GM23338 (cell line): ENCODE measurements at regions not wholly inside any gene's neighbourhood (a gene's known extent, or its start where the extent isn't known, plus 50 kb on each side); places are given as distances from the start of the nearest gene placed in this dataset.

ENCODE experiments used
- ATAC-seq: fragments of 200-7000 bp; cut with Tn5 transposase; 3 replicates; pipeline ENCODE4 v1.9.1; 2020
- DNase-seq: peaks from one replicate; pipeline ENCODE4 v3.0.0-alpha.2; 2015; ENCODE audit warnings: low spot score
- H2AFZ ChIP-seq: fragments of 200-600 bp; sonication (generic); 2 replicates; pipeline ENCODE4 v1.8.0; 2016; ENCODE audit warnings: antibody characterized with exemption, mild to moderate bottlenecking, moderate library complexity
- H3F3A ChIP-seq: fragments of 200-600 bp; sonication (generic); replicated peaks from 2 replicates; pipeline ENCODE4 v1.8.0; 2017; ENCODE audit warnings: antibody characterized with exemption, mixed run types, low read depth
- H3K27ac ChIP-seq: fragments of 200-600 bp; sonication (generic); 2 replicates; pipeline ENCODE4 v1.6.1; 2016; ENCODE audit warnings: low read depth
- H3K27me3 ChIP-seq: fragments of 200-600 bp; sonication (generic); 2 replicates; pipeline ENCODE4 v1.8.0; 2016; ENCODE audit warnings: mild to moderate bottlenecking, mixed run types, moderate library complexity; ENCODE audit not compliant: insufficient read depth
- H3K36me3 ChIP-seq: fragments of 200-600 bp; sonication (generic); 2 replicates; pipeline ENCODE4 v1.8.0; 2016; ENCODE audit warnings: mild to moderate bottlenecking; ENCODE audit not compliant: insufficient read depth
- H3K4me1 ChIP-seq: fragments of 200-600 bp; sonication (generic); 2 replicates; pipeline ENCODE4 v1.8.0; 2016; ENCODE audit warnings: mild to moderate bottlenecking, moderate library complexity; ENCODE audit not compliant: insufficient read depth
- H3K4me2 ChIP-seq: fragments of 200-600 bp; sonication (generic); 2 replicates; pipeline ENCODE4 v1.7.1; 2017; ENCODE audit warnings: mixed run types
- H3K4me3 ChIP-seq: fragments of 200-600 bp; sonication (generic); 2 replicates; pipeline ENCODE4 v1.6.1; 2016; ENCODE audit warnings: mixed run types
- H3K79me2 ChIP-seq: fragments of 200-600 bp; sonication (generic); replicated peaks from 2 replicates; pipeline ENCODE4 v1.8.0; 2017; ENCODE audit warnings: mild to moderate bottlenecking; ENCODE audit not compliant: insufficient read depth
- H3K9me2 ChIP-seq: fragments of 200-600 bp; sonication (generic); 2 replicates; pipeline ENCODE4 v1.8.0; 2017; ENCODE audit not compliant: insufficient read depth
- H4K20me1 ChIP-seq: fragments of 200-600 bp; sonication (generic); replicated peaks from 2 replicates; pipeline ENCODE4 v1.8.0; 2017; ENCODE audit warnings: mild to moderate bottlenecking; ENCODE audit not compliant: insufficient read depth
- H3K27ac Mint-ChIP-seq: 2 replicates; pipeline ENCODE4 v1.8.0; 2020; ENCODE audit warnings: inconsistent platforms, mild to moderate bottlenecking, moderate library complexity, mixed read lengths
- H3K27me3 Mint-ChIP-seq: 3 replicates; pipeline ENCODE4 v1.8.0; 2022; ENCODE audit warnings: low read depth, mild to moderate bottlenecking, moderate library complexity, mixed read lengths, inconsistent platforms; ENCODE audit not compliant: insufficient read depth, poor library complexity
- H3K36me3 Mint-ChIP-seq: 3 replicates; pipeline ENCODE4 v1.8.0; 2021; ENCODE audit warnings: low read depth, mild to moderate bottlenecking, inconsistent platforms, moderate library complexity, mixed read lengths
- H3K4me1 Mint-ChIP-seq: 3 replicates; pipeline ENCODE4 v1.8.0; 2020; ENCODE audit warnings: mild to moderate bottlenecking, inconsistent platforms, mixed read lengths
- H3K4me3 Mint-ChIP-seq: 3 replicates; pipeline ENCODE4 v1.8.0; 2021; ENCODE audit warnings: moderate library complexity, mild to moderate bottlenecking, inconsistent platforms, mixed read lengths
- H3K9me3 Mint-ChIP-seq: 3 replicates; pipeline ENCODE4 v1.8.0; 2020; ENCODE audit warnings: moderate library complexity, mild to moderate bottlenecking, inconsistent platforms, mixed read lengths
- CREB1 ChIP-seq: fragments of 250-450 bp; sonication (Bioruptor Pico); IDR thresholded peaks from 2 replicates; pipeline ENCODE4 v1.5.0; 2020; ENCODE audit warnings: low read depth, mild to moderate bottlenecking, moderate library complexity
- CTCF ChIP-seq, 2 experiments: fragments of 200-600 bp in 1 of 2; sonication (generic) in 1 of 2; conservative IDR thresholded peaks; 2 replicates each; pipeline versions ENCODE4 v1.5.1 to v1.6.1; 2016 to 2017; ENCODE audit warnings: antibody characterized with exemption in 2 of 2, low read depth in 2 of 2, mild to moderate bottlenecking in 2 of 2, moderate library complexity in 1 of 2
- ETS1 ChIP-seq: IDR thresholded peaks from 2 replicates; pipeline ENCODE4 v1.6.1; 2016; ENCODE audit warnings: antibody characterized with exemption
- JUNB ChIP-seq: IDR thresholded peaks from one replicate; pipeline ENCODE4 v1.6.1; 2016; ENCODE audit warnings: antibody characterized with exemption; ENCODE audit not compliant: unreplicated experiment
- NANOG ChIP-seq: IDR thresholded peaks from 2 replicates; pipeline ENCODE4 v1.6.1; 2016; ENCODE audit warnings: antibody characterized with exemption, borderline replicate concordance
- POLR2AphosphoS5 ChIP-seq: IDR thresholded peaks from 2 replicates; pipeline ENCODE4 v1.6.1; 2016; ENCODE audit warnings: antibody characterized with exemption, low read depth
- REST ChIP-seq: IDR thresholded peaks from one replicate; pipeline ENCODE4 v1.6.1; 2018; ENCODE audit warnings: antibody characterized with exemption; ENCODE audit not compliant: unreplicated experiment
- STAT1 ChIP-seq: IDR thresholded peaks from one replicate; pipeline ENCODE4 v1.6.1; 2016; ENCODE audit warnings: antibody characterized with exemption; ENCODE audit not compliant: unreplicated experiment
- ZNF114 ChIP-seq: fragments of 250-450 bp; sonication (Bioruptor Pico); IDR thresholded peaks from 2 replicates; pipeline ENCODE4 v1.5.0; 2020; ENCODE audit warnings: mild to moderate bottlenecking, moderate library complexity
- ZNF331 ChIP-seq: fragments of 250-450 bp; sonication (Bioruptor Pico); IDR thresholded peaks from 2 replicates; pipeline ENCODE4 v1.5.0; 2020; ENCODE audit warnings: low read depth, mild to moderate bottlenecking, moderate library complexity
- ZNF462 ChIP-seq: fragments of 250-450 bp; sonication (Bioruptor Pico); IDR thresholded peaks from 2 replicates; pipeline ENCODE4 v1.5.0; 2020; ENCODE audit warnings: mild to moderate bottlenecking, moderate library complexity

GRCh38 chr9:31837211-31837610 is 547.2 kb upstream of the ACO1 start:
- Histone ChIP-seq H3F3A (no peaks in the 10 kb centered on the region), H4K20me1 (no peaks in the 10 kb centered on the region), H3K79me2 (no peaks in the 10 kb centered on the region), H3K27me3 (no peaks in the 10 kb centered on the region), H2AFZ (no peak overlapping the region), H3K4me1 (no peaks in the 10 kb centered on the region; the same call in 1 of the 2 replicates), H3K36me3 (no peaks in the 10 kb centered on the region), H3K4me3 (no peak overlapping the region), H3K27ac (no peak overlapping the region), H3K4me2 (no peak overlapping the region), H3K9me2 (no peaks in the 10 kb centered on the region)
- TF ChIP-seq POLR2AphosphoS5 (no peak), NANOG (no peak), JUNB (no peak), REST (no peak), CTCF (conservative IDR thresholded peaks at IDR 0.05; ENCODE audit: low read depth in 2 of 2) (no peak), ETS1 (no peak), CREB1 (no peak), STAT1 (no peak), ZNF462 (CRISPR knock-in tag) (no peak), ZNF114 (CRISPR knock-in tag) (no peak), ZNF331 (CRISPR knock-in tag) (no peak)
- no peak for DNase-seq
- peaks cover 4% of the 10 kb centered on the region; the same call in 2 of the 3 replicates for H3K4me1 Mint-ChIP-seq
- H3K4me3 Mint-ChIP-seq = no peak overlapping the region
- no peaks in the 10 kb centered on the region for H3K27me3 Mint-ChIP-seq
- H3K36me3 Mint-ChIP-seq = no peaks in the 10 kb centered on the region
- no peak overlapping the region for H3K27ac Mint-ChIP-seq
- H3K9me3 Mint-ChIP-seq = no peaks in the 10 kb centered on the region
- no peak for ATAC-seq
